Islet precursor cell (in vitro differentiated cells): ENCODE measurements at regions not wholly inside any gene's neighbourhood (a gene's known extent, or its start where the extent isn't known, plus 50 kb on each side); places are given as distances from the start of the nearest gene placed in this dataset.

ENCODE experiments used
- DNase-seq: peaks from one replicate; pipeline ENCODE4 v3.0.0-alpha.2; 2018

GRCh38 chr20:3354247-3354646 lies 53.2 kb downstream of the DNAAF9 start:
- DNase-seq: no peak

GRCh38 chr20:3353646-3354045 lies 53.8 kb downstream of the DNAAF9 start:
- no peak for DNase-seq

GRCh38 chr20:3352202-3352601 lies 55.3 kb downstream of the DNAAF9 start:
- DNase-seq: no peak

- DNase-seq: no peak
Measured at GRCh38 chr20:3350422-3350821, 57.0 kb downstream of the DNAAF9 start.

- DNase-seq: no peak
Measured at GRCh38 chr20:3349786-3350185, 57.7 kb downstream of the DNAAF9 start.

GRCh38 chr20:3342766-3343165 lies 64.7 kb downstream of the DNAAF9 start:
- DNase-seq: no peak

- no peak for DNase-seq
Measured at GRCh38 chr20:3340443-3340842, 67.0 kb downstream of the DNAAF9 start.

- no peak for DNase-seq
Measured at GRCh38 chr20:3339571-3339970, 67.9 kb downstream of the DNAAF9 start.

- DNase-seq: no peak
Measured at GRCh38 chr20:3339076-3339475, 68.4 kb downstream of the DNAAF9 start.

- DNase-seq: no peak
Measured at GRCh38 chr20:3334156-3334943, 73.1 kb downstream of the DNAAF9 start.

- no peak for DNase-seq
Measured at GRCh38 chr20:3330046-3330741, 77.3 kb downstream of the DNAAF9 start.

GRCh38 chr20:3328501-3328900 lies 79.0 kb downstream of the DNAAF9 start:
- no peak for DNase-seq

- DNase-seq: no peak
Measured at GRCh38 chr20:3326779-3327521, 80.5 kb downstream of the DNAAF9 start.

GRCh38 chr20:3325864-3326263 lies 81.6 kb downstream of the DNAAF9 start:
- DNase-seq: no peak

- DNase-seq: no peak
Measured at GRCh38 chr20:3323398-3323797, 84.1 kb downstream of the DNAAF9 start.

- DNase-seq: no peak
Measured at GRCh38 chr20:3318226-3318884, 79.4 kb upstream of the SLC4A11 start.

- DNase-seq: peak; percentile 67
Measured at GRCh38 chr20:3316136-3316535, 77.1 kb upstream of the SLC4A11 start.

- no peak for DNase-seq
Measured at GRCh38 chr20:3315136-3315535, 76.1 kb upstream of the SLC4A11 start.

- DNase-seq: no peak
Measured at GRCh38 chr20:3314391-3314790, 75.4 kb upstream of the SLC4A11 start.

- no peak for DNase-seq
Measured at GRCh38 chr20:3313683-3314065, 74.7 kb upstream of the SLC4A11 start.

GRCh38 chr20:3312940-3313682 lies 74.1 kb upstream of the SLC4A11 start:
- DNase-seq: peak; percentile 61

GRCh38 chr20:3311623-3312022 lies 72.6 kb upstream of the SLC4A11 start:
- no peak for DNase-seq

GRCh38 chr20:3309226-3309625 lies 70.2 kb upstream of the SLC4A11 start:
- no peak for DNase-seq
